Stimulated activated CD8-positive, alpha-beta memory T cell treated with anti-CD3 and anti-CD28 coated beads, Interleukin-4, amount 100 ng/mL, for 48 hours (primary cell): ENCODE measurements at regions not wholly inside any gene's neighbourhood (a gene's known extent, or its start where the extent isn't known, plus 50 kb on each side); places are given as distances from the start of the nearest gene placed in this dataset.

Experiments
- DNase-seq: peaks from one replicate; pipeline ENCODE4 v3.0.0-alpha.2; 2020

GRCh38 chr16:50953290-50953689 lies 197.8 kb downstream of the SALL1 start:
- no peak for DNase-seq

- no peak for DNase-seq
Measured at GRCh38 chr16:50950955-50951354, 200.1 kb downstream of the SALL1 start.

- DNase-seq: no peak
Measured at GRCh38 chr16:50948268-50948930, 202.7 kb downstream of the SALL1 start.

- no peak for DNase-seq
Measured at GRCh38 chr16:50947826-50948225, 203.2 kb downstream of the SALL1 start.

DNA sequence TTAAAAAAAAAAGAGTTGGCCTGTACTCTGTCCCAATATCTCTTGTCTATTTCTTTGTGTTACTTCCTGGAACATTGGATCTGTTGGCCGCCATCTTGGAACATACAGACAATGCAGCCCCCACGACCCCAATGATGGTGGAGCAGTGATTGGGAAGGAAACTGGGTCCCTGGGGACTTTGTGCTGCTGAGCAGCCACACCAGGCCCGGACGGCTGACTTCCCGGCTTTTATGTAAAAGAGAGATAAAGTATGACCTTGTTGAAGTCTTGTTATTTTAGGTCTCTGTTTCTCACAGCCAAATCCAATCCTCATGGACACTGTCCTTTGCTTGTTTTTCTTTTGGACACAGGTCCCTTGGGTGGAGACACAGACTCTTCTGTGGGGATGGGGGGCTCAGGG lies 204.5 kb downstream of the SALL1 start:
- DNase-seq: no peak

DNA sequence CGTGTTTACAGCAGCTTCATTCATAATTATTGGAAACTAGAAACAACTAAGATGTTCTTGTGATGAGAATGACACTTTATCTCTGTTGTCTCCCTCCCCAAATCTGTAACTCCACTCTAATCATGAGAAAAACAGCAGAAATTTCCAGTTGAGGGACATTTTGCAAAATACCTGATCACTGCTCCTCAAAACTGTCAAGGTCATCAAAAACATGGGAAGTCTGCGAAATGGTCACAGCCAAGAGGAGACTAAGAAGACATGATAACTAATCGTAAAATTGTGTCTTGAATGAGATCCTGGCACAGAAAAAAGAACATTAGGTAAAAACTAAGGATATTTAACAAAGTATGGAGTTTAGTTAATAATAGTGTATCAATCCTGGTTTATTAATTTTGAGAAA lies 204.2 kb downstream of the CYLD start:
- DNase-seq: no peak

DNA sequence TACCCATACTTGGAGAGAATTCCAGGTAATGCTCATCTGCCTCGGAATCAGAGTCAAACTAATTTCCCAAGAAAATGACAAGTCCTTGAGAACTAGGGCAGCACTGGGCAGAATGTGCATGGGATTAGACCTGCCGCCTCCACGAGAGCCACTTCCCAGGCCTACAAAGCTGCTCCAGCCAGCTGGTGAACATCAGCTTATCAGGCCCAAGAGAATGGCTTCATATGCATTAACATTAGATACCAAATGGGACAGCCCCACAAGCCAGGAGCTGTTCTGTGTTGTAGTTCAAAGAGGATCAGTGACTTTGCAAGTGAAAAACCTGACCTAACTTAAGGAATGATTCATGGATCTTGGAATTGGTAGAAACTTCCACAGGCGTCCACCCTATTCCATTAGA lies 203.3 kb downstream of the CYLD start:
- DNase-seq: no peak

- no peak for DNase-seq
Measured at GRCh38 chr16:50944436-50944835, 202.6 kb downstream of the CYLD start.

- no peak for DNase-seq
Measured at GRCh38 chr16:50944033-50944432, 202.1 kb downstream of the CYLD start.

GRCh38 chr16:50942143-50942542 lies 200.3 kb downstream of the CYLD start:
- DNase-seq: no peak

- DNase-seq: no peak
Measured at GRCh38 chr16:50941681-50942080, 199.8 kb downstream of the CYLD start.

DNA sequence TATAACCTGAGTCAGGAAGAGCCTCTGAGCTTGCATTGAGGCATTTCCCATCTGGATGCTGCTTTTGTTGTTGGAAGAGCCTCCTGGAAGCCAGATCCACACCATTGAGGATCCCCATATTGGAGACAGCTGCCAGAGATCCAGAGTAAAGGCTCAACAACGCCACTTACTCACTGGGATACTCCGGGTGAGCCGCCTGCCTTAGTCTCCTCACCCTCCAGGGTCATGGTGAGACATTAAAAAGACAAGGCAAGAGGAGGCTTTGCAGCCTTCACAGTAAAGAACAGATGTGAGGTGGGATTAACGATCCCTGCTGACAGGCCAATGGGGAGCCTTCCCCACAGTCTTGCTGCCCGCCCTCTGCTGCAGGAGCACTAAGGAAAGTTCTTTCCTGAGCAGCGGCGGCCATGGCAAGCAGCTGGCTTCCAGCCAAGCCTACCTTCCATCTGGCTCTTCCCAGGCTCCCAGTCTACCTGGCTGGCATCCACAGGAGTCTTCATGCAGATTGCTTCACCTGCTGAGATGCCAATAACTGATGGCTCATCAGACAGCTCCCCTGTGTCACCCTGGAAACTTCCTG lies 198.5 kb downstream of the CYLD start:
- no peak for DNase-seq

GRCh38 chr16:50939356-50939755 lies 197.5 kb downstream of the CYLD start:
- no peak for DNase-seq

DNA sequence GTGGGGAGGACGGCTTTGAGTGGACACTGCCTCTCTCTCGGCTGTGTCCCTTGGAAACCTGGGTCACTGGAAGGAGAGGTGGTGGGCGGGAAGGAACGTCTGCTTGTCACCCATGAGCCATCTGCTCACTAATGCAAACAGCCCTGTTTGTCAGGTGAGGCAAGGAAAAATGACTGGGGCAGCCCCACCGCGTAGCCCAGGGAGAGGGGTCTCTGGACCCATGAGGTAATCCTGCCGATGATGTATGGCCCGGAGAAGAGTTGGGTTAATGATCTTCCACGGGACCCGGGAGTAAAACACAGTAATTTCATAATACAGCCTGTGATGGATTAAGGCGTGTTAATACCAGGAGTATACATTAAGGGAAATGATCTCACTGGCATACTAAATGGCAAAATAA lies 197.0 kb downstream of the CYLD start:
- DNase-seq: no peak

DNA sequence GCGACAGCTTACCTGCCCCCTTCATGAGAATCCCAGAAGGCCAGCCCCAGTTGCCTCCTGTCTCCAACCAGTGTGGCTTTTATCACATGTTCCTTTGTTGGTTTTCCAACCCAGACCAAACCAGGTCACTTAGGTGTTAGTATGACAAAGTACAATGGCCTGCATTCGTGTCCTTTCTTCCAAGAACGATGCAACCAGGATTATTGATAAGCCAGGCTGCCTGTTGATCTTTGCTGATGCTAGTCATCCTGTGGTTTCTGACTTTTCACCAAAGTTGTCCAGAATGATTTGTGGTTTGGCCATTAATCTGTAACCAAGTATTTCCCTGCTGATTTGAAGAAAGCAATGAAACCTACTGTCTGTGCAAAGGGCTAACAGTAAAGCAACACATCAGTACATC lies 191.4 kb downstream of the CYLD start:
- DNase-seq: no peak

- no peak for DNase-seq
Measured at GRCh38 chr16:50932348-50932935, 190.6 kb downstream of the CYLD start.

DNA sequence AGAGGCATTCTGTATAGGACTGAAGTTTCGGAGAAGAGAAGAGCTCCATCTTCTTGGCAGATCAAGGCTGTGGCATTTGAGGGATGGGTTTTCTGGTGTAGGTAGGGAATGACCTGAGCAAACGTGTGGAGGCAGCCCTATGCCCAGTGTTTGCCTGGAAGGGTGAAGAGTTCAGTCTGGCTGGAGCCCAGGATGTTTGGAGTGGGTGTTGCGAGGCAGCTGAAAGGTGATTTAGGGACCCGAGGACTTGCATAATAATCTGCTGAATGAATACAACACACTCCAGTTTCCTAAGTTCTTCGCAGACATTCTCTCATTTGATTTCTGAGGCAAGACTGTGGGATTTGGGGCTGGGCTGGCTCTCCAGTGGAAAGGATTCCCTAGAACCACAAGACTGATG lies 186.2 kb downstream of the CYLD start:
- DNase-seq: no peak

DNA sequence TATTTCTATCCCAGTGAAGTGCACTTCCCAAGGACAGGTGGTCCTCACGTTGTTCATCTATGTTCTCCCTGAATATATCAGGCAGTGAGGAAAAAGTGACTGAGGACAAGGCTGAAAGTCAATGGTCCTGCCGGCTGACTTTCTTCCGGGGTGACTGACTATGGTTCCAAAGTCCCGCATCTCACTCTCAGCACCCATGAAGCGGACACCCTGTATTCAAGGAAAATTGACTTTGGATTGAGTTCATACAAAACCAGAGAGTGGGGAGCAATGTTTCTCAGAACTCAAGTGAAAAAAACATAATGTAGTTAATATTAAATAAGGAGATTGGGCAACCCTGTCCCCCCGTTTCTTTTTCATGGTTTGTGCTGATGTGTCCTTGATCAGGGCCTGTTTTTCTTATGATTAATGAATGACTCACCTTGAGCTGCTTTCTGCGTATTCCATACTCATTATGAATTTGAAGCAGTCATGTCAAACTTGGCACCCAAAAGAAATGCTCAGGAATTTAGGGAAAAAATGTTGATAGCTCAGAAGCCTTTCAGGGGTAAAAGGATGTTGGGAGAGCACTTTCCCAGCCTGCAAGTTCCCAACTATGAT lies 184.0 kb downstream of the CYLD start:
- no peak for DNase-seq

DNA sequence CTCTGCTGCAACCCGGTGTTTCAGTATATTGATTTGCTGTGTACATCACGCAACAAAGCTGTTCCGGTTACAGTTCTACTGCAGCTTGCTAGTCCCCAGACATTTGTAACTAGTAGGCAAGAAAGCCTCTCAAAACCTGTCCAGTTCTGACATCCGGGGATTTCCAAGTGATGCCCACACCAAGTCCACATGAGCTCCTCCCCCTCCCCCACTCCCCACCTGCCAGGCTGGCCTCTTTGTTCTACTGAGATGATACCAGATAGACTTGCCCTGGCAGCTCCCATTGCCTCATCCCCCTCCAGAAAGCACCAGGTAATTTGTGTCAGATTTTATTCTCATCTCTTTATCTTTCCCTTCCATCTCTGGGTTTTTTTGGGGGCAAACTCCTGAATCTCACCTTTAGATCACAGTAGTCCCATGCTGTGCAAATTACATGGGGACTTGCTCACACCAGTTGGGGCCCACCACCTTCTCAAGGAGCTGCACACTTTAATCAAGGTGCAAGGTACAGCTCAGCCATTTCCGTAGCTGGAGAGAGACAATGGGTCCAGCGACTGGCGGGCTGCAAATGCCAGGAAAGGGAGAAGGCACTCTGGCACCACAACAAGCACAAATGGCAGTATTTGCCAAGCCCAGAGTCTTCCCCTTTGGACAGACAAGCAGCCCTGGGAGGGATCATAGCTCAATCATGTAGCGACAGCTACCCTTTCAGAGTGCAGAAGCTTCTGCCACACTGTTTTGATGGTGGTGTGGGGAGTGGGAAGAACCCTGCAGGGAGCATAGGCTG lies 183.1 kb downstream of the CYLD start:
- no peak for DNase-seq

DNA sequence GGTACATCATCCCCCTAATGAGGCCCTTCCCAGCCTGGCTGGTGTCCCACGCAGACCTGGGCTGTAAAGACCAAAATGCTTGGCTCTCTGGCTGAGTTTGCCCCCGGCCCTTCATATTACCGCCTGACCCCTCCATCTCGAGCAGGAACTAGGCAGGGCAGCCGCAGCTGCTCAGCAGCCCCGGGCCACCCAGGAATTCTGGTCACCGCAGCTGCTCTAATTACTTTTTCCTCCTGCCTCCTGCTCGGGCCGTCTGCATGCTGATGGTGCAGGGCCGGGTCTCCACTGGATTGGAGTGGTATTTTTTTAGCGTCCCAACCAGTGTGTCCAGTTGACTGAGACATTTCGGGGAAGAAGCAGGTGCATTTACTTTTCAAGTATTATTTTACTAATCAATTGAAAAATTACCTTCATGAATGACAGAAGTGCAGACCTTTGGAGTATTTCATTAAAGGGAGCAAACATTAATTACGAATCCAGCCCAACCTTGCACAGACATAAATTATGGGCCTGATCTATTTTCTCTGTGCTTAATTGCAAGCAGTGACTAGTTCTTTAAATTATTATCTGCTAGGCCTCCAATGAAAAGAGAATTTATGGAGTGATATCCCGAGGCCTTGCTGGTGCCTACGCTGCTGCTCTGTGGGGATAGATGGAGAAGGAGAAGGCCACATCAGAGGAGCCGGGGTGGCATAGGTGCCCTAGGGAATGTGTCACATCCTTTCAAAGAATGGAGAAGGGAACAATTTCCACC lies 176.2 kb downstream of the CYLD start:
- DNase-seq: no peak

GRCh38 chr16:50916040-50916439 lies 174.2 kb downstream of the CYLD start:
- no peak for DNase-seq

DNA sequence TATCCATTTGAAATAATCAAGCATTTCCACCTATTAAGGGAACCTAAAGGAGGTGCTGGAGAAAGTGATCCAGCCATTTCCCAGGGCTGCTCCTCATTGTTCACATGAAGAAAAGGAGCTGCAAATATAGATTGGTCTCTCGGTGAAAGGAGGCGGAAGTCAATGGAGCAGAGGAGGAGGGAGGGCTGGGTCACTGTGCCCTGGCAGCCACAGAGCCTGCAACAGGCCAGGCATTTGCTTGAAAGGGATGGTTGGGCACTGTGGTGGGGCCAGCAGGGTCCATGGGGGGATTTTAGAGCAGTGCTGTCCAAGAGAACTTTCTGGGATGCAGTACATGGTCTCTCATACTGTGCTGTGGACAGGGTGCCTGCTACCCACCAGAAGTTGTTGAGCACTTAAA lies 173.2 kb downstream of the CYLD start:
- DNase-seq: no peak

- no peak for DNase-seq
Measured at GRCh38 chr16:50910736-50911100, 168.8 kb downstream of the CYLD start.
